HG03135 (cell line): ENCODE measurements at regions not wholly inside any gene's neighbourhood (a gene's known extent, or its start where the extent isn't known, plus 50 kb on each side); places are given as distances from the start of the nearest gene placed in this dataset.
"Not testable (repeated sequence)": the region's sequence is repeated elsewhere in the genome, so short reads cannot be mapped to it uniquely, and the experiment has no call there.

Experiments used
- ATAC-seq: cut with Tn5 transposase; IDR thresholded peaks from one replicate; pipeline ENCODE4 v1.9.1; 2021; ENCODE audit warnings: mild to moderate bottlenecking, moderate library complexity; ENCODE audit not compliant: unreplicated experiment

DNA sequence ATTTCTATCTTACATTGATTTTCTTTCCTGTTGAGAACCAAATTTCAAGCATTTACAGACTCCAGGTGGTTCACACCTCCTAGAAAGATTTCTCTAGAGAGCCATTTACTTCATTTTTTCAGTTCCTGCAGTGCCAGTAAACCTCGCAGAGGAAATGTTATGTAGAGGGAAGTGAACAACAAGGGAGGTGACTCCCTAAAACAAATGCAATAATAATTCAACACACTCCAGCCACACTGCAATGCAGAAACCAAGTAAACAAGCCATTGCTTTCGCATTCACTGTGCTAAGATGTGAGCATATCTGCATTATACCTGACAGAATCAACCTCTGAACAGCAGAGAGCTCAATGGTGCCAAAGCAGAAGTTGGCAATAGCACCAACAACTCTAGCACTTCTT is 215.1 kb downstream of the RBM26 start:
- ATAC-seq = peak; percentile 26

DNA sequence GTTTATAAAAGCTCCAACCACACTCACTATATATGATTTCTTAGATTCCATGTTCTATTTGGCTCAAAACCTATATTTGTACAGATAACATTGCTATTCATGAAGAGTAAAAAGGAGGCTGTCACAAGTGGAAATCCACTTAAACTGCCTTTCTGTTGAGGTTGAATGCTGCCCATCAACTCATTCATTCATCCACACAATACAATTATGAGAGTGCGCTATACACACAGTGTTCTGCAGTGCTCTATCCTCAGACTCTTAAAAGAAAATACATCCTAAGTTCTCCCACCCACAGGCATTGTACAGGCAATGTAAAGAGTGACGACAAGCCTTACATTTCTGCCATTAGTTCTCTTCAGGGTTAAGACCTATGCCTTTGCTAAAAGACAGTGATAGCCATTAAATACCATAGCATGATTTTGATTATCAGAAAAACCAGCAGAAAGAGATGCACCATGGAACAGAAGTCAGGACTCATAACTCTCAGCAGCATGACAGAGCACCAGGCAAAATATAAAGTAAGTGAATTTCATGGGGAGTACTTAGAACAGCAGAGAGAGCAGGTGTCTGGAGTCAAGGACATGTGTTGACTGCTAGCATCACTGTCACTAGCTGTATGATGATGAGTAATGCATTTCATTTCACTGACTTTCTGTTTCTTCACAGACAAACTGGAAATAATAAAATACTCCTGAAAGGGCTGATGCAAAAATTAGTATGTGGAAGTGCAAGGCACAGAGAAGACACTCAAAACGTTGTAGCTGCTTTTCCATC is 218.0 kb downstream of the RBM26 start:
- no peak for ATAC-seq

DNA sequence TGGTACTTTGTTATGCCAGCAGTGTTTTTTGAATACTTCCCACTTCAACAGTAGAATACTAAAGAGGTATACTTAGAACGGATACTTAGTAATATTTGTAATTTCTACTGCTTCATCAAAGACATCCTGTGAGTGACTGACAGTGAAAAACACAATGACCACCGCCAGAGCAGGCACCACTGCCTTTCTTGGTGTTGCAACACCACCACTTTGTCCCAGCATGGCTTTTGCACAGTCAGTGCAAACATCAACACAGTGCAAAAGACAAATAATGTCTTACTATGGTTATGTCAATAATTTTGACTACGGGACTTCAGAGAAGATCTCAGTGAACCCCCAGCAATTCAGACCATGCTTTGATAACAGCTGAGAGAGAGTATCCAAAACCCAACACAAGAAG is 220.5 kb downstream of the RBM26 start:
- no peak for ATAC-seq

DNA sequence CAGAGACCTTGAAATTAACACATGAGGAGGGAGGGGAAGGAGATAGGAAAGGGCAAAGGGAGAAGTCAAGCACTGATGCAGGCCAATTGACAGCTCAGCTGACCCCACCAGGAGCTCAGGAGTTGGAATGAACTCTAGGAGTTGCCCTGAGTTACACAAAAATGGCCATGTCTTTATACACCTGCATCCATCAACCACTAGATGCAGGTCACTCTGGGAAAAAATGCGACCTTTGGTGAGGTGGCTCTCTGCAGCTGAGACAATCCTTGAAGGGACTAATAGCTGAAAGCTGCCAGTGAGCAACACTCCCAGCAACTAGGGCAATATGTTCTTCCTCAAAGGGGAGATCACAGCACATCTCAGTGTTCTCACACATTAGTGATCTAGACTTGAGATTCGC is 222.8 kb downstream of the RBM26 start:
- ATAC-seq = no peak

DNA sequence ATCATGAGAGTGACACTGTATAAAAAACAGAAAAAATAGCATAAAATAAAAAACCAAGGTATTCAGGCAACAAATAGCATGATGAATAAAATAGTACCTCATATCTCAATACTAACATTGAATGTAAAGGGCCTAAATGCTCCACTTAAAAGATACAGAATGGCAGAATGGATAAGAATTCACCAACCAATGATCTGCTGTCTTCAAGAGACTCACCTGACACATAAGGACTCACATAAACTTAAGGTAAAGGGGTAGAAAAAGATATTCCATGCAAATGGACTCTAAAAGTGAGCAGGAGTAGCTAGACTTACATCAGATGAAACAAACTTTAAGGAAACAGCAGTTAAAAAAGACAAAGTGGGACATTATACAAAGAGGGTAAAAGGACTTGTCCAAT is 232.4 kb downstream of the RBM26 start:
- ATAC-seq = not testable (repeated sequence)

DNA sequence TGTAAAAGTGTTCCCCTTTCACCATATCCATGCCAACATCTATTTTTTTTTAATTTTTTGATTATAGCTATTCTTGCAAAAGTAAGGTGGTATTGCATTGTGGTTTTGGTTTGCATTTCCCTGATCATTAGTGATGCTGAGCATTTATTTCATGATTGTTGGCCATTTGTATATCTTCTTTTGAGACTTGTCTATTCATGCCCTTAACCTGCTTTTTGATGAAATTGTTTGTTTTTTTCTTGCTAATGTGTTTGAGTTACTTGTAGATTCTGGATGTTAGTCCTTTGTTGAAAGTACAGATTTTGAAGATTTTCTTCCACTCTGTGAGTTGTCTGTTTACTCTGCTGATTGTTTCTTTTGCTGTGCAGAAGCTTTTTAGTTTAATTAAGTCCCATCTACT is 233.1 kb downstream of the RBM26 start:
- ATAC-seq = not testable (repeated sequence)

DNA sequence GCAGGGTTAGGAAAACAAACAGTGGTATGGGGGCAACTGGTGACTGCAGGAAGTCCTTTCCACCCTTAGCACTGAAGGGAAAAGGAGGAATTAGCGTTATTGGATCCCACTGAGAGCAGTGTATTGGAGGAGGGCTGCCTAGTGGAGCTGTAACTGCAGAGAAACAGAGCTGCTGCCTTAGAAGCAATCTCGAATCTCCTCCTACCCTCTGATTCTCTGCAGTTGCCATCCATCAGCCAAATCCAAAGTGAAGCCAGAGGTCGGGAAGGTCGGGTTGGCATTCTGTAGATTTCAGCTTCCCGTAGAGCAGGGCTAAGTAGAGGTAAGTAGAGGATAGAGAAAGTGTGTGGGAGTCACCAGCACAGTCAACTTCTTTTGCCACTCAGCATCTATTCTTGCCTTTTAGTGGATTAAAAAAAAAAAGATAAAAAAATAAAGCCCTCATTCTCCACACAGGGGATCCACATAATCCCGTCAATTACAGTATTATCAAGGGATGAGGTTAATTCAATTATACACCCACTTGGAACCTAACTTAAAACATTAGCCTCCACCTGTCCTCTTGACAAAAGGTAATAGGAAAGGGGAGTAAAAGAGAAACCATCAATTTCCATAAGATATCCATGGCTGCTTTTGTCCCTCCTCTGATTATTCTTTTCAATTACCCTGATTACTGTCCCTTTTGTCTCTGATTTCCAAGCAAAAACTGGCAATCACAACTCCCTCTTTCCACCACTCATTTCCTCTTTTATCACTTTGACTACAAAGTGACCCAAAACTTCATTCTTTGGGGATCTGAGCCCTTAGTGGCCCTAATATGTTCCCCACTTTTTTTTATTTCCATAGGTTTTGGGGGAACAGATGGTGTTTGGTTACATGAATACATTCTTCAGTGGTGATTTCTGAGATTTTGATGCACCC is 234.7 kb downstream of the RBM26 start:
- ATAC-seq = no peak

DNA sequence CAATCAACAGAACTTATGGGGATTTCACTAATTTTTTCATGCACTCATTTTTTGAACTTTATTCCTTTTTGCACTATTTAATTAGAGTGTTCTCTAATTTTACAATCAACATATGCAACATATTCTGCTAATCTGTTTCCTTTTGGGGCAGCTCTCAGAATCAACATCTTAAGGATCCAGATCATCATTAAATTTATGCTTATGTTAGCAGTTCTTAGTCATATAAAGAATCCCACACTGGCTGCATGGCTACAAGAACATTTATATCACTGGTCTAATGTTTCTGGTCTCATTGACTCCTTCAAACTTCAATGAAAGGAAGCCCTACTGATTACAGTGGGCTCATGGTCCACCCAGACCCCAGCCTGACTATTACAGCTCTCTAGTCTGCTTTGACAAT is 245.2 kb downstream of the RBM26 start:
- ATAC-seq = no peak

DNA sequence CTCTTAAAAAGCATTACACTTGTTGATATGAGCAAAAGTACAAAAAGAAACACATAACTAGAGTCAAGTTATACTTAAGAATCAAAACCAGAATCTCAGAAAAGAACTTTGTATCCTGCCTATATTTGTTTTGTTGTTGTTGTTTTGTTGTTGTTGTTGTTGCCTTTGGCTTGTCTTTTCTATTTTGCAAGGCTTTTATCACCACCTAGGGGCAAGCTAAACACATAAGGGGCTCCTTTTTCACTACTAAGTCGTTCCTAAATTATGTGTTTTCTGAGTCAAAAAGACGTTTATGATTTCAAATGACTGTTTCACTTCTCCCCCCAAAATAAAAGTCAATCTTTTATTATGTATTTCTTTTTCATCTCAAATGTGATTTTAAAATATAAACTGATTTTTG is 250.2 kb downstream of the RBM26 start:
- no peak for ATAC-seq

DNA sequence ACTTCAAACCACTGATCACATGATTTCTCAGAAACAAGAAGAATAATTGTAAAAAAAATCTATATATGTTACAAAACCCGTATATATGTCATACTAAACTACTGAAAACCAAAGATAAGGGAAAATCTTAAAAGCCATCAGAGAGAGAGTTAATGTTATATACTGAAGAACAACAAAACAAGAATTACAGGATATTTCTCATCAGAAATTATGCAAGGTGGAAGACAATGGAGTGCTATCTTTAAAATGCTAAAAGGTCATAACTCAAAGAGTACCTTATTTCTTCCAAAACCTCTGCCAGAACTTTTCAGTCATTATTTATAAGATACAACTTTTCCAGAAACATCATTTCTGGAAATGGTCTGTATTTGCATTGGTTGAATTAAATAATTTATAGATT is 256.8 kb downstream of the RBM26 start:
- ATAC-seq = no peak

DNA sequence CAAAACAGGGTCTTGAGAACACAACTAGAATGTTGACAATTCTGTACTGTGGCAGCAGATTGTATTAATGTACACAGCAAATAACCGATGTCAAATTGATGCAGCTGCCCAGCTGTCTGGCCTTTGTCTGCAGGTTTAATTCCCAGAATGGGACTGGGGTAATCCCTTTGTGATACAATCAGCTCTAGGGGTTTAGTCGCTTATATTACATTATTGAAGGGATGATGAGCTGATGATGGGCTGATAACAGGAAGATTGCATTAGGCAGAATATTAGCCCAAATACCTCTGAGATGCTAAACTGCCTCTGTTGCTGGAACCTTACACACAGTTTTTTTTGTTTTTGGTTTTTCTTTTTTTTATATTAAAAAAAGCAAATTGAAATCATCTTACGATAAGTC is 265.0 kb downstream of the RBM26 start:
- ATAC-seq = no peak

DNA sequence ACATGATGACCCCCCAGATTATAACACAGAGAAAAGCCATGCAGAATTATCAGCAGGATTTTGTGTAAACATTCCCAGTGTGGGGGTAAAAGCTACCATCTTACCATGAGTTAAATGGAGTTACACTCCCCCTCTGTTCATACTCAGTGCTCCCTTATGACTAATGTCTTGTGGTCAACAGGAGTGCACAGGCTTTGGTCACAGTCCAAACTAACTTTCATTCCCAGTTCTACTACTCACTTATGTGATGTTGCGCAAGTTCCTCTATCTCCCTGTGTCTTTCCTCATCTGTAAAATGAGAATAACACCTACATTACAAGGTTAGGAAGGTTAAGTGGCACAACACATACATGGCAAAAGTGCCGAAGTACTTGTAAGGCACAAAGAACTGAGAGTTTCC is 277.9 kb downstream of the RBM26 start:
- ATAC-seq = no peak

DNA sequence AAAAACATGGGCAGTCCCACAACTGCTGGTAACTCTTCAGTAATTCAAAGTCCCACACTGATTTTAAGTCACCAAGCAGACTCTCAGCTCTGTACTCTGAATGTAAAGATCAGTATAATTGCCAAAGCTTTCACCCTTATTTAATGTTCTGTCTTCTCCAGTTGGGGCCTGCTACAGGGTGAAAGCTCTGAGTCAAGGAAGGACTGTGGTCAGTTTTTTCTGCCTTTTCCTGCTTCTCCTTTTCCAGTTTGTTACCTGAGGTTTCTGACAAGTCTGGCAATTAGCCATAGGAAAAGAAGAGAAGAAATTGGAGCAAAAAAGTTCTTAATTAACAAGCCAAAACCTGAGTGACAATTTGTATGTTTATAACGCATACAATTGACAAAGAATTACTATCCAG is 279.3 kb downstream of the RBM26 start:
- ATAC-seq = no peak

DNA sequence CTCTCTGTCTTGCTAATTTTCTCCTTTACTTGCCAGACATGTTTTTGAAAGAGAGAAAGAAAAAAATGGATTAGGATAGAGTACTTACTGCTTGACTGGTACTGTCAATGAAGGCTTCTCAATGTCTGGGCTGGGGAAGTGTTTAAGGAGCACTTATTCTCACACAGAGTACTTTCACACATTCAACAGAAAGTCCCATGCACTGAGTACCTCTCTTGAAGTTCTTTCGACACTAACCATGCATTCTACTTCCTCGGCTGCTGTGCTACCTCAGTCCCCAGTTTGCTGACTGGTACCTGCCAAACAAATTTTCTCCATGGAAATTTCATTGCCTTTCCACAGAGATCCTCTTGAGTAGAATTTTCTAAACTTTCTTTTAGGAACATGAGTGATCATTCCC is 281.9 kb downstream of the RBM26 start:
- no peak for ATAC-seq

DNA sequence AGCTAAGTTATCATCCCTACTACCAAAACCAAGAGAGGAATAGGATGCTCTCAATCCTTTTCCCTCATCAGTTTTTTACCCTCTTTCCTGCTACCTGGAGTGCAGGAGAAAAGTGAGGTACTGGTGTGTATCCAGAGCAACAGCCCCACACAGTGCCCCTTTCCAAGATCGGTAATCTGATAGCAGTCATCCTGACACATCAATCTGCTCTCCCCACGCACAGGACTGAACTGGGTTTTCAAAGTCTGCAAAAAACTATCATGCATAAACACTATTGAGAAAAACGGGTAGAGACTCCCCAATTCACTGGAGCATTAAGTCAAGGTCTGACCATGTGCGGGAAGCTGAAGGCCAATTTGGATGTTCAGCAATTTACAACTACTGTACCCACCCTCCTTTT is 284.8 kb downstream of the RBM26 start:
- no peak for ATAC-seq

DNA sequence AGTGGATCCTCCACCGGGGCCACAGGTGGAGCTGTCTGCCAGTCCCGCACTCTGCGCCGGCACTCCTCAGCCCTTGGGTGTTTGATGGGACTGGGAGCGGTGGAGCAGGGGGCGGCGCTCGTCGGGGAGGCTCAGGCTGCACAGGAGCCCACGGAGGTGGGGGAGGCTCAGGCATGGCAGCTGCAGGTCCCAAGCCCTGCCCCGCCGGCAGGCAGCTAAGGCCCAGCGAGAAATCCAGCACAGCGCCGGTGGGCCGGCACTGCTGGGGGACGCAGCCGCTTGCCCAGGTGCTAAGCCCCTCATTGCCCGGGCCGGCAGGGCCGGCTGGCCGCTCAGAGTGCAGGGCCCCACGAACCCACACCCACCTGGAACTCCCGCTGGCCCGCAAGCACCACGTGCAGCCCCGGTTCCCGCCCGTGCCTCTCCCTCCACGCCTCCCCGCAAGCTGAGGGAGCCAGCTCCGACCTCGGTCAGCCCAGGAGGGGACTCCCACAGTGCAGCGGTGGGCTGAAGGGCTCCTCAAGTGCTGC is 286.4 kb downstream of the RBM26 start:
- ATAC-seq = no peak

DNA sequence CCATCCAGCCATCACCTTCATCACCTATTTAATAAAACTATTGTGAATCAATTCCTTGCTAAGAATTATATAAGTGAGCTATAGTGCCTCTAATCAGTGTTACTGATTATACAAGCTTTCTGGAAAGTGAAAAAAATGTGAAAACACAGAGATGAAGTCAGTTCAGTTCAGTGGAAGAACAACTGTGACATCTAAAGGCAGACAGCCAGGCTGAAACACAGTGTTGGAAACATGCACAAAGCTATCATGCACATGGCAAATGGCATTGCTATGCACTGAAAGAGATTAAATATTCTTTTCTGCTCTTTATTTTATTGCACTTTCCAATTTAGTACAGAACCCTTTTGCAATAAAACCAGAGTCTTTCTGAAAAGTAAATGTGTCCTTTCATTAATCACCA is 294.0 kb downstream of the RBM26 start:
- no peak for ATAC-seq

DNA sequence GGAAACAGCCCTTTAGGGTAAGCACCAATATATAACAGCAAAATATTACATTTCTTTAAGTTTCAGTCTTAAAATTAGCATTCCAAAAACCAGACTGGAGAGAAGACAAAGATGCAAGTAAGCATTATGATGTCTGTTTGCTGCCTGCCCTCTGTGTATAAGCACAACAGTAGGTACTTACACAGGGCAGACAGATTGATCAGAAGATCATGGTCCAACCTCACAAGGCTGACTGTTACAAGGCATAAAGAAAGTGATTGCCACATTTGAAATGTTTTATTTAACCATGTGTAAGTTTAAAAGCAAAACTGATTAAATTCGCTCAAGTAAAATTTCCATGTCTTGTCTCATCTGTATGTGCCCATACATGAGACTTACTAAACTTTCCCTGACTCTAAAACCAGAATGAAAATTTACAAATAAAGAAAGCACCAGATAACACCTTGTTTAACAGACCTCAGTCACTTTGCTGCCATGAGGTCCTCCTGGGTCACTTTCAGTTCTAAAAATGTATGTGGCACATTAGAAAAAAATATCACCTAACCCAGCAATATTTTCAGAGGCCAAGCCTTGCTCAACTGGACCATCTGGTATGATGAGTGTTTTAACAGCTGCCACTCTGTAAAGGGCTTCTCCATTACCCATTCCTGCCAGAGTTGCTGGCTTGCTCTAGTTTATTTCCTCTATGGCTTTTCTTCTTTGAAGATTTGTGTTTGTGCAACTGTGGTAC is 297.0 kb downstream of the RBM26 start:
- no peak for ATAC-seq

DNA sequence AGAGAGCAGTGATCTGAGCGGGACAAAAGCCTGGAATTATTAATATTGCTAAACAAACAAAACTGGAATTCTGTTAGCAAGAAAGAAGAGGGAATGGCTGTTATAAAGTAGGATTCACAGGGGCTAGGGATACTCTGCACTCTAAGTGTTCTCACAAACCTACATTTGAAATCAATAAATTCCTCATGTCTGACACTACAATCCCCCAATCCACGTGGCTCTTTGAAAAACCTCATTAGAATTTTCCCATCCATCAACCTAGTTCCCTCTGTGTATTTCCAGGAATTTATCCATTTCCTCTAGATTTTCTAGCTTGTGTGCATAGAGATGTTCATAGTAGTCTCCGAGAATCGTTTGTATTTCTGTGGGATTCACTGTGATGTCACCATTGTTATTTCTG is 307.5 kb downstream of the RBM26 start:
- ATAC-seq = no peak

DNA sequence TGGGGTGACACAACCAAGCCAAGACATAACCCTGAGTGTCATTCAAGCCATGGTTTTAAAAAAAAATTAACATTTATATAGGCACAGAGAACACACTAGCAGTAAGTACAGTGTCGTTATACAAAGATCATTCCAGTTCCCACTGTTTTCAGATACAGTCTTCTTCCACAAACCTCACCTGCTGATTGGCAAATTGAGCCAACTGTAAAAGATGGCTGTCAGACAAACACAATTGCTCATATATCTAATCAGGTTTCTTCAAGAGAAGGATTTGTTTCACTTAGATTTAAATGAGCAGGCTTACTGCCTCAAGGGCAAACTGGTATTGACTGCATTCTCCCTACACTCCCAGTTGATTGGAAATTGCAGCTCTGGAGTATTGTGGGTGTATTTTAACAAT is 308.9 kb downstream of the RBM26 start:
- ATAC-seq = no peak

DNA sequence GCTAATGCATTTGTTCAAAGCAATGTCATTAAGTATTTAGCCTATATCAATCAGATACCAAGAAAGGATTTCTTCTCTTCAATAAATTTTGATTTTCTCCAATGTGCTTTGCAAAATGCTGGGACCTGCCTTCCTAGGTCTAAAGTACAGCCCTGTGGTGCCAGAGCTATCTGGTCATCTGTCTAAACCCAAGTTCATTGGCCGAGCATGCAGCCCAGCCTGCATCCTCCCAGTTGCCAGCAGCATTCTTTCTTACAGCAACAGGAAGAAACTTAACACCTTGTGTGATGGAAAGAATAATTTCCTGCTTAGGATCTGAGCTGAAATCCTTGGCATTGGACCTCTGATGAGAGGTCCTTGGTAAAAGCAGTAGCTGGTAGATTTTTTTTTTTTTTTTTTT is 310.0 kb downstream of the RBM26 start:
- ATAC-seq = no peak
